ENCODE measurements at regions not wholly inside any gene's neighbourhood (a gene's known extent, or its start where the extent isn't known, plus 50 kb on each side); places are given as distances from the start of the nearest gene placed in this dataset.

- TF ChIP-seq CTCF (IDR thresholded peaks at IDR 0.05) (no peak), EZH2 (IDR thresholded peaks at IDR 0.05; ENCODE audit: borderline replicate concordance, insufficient read depth, low read depth, low read length, poor library complexity, severe bottlenecking) (no peak)
Observed at GRCh38 chr1:104760017-104760416, 1010.3 kb downstream of the AMY1C start.
